ENCODE measurements at regions not wholly inside any gene's neighbourhood (a gene's known extent, or its start where the extent isn't known, plus 50 kb on each side); places are given as distances from the start of the nearest gene placed in this dataset.

DNA sequence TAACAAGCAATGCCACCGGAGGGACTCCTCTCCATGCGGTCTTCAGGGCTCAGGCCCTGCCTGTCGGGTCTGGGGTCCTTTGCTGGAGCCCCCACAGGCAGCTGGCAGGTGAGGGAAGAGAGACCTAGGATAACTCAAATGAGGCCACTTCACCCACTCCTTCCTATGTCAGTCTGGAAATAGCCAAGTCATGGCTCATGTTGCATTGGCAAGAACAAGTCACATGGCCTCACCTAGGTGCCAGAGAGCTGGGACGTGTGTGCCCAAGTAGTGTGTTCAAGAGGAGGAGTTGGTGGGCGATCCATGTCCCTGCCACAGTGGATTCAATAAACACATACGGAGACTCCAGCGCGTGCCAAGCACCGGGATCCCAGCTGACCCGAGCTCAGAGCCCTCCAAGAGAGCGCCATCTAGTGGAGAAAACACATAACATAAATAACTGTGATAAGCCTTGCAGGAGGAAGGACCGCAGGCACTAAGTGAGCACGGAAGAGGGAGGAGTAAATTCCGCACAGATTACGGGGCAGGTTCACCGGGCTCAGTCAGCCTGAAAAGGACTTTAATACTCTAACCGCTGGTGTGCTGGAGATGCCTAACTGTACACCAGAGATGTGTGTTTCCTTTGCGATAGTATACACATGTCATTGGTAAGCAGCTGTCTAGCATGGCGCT, 580.8 kb downstream of the CCDC171 start:
- peak; percentile 72 to 78 for DNase-seq

DNA sequence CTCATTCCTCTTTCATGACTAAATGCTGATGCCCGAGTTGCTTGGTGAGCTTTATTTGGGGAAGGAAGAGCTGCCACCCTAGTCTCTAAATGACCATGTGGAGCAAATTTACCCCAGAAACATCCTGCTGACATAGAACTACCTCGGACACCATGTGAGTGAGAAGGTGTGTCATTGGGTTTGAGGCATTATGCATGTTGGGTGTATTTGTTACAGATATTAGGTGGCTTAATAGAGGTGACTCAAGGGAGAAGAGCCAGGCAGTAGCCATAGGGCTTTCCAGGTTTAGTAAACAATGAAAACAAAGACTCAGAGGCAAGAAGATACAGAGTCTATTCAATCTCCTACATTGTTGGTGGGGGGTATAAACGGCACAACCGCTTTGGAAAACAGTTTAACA, 581.5 kb downstream of the CCDC171 start:
- DNase-seq: no peak

DNA sequence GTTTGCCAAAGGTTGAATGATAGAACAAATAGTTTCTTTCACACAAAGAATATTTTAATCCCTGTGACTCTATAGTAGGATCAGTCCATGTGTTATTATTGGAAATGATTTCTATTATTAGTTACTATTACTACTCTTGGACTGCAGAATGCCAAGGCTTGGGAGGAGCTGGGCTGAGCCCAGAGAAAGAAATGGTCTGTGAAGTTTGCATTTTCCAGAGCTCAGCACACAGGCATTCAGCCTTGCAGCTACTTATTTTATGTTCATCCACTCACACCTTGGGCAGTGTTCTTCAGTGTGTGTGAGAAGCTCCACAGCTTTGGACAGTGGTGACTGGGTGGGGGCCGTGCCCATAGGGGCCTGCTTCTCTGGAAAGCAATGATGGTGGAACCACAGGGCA, 583.1 kb downstream of the CCDC171 start:
- no peak for DNase-seq

DNA sequence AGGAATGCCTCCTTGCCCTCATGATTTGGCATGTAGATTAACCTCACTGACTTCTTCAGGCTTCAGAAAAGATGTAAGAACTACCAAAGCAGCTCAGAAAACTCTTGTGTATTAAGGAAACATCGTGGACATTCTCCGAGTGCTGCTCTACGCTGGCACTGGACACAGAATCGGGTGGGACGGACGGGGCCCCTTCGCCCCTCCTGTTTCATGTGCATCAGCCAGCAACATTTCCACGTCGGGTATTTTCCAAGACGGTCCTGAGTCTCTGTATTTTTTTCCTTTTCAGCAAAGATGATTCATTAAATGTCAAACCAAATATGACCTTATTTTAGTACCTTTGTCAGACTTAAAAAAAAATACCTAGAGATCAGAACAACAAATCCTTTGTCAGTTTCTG, 583.6 kb downstream of the CCDC171 start:
- DNase-seq: no peak

DNA sequence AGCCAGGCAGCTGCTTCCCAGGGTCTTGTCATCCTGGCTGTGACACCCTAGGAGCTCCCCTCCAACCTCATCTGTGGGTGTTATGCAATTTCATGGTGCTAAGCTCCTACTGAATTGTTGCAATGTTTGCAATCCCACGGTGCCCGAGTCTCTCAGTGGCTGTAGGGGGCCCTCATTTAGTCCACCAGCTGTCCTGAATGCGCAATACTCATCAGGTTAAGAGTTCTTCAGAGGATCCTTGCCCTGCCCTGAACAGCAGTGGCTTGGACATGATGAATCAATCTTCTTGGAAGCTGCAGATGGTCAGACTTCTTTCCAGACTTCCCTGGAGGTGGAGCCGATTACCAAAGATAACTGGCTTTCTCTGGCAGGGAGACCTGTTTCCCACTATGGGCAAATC, 584.1 kb downstream of the CCDC171 start:
- no peak for DNase-seq

DNA sequence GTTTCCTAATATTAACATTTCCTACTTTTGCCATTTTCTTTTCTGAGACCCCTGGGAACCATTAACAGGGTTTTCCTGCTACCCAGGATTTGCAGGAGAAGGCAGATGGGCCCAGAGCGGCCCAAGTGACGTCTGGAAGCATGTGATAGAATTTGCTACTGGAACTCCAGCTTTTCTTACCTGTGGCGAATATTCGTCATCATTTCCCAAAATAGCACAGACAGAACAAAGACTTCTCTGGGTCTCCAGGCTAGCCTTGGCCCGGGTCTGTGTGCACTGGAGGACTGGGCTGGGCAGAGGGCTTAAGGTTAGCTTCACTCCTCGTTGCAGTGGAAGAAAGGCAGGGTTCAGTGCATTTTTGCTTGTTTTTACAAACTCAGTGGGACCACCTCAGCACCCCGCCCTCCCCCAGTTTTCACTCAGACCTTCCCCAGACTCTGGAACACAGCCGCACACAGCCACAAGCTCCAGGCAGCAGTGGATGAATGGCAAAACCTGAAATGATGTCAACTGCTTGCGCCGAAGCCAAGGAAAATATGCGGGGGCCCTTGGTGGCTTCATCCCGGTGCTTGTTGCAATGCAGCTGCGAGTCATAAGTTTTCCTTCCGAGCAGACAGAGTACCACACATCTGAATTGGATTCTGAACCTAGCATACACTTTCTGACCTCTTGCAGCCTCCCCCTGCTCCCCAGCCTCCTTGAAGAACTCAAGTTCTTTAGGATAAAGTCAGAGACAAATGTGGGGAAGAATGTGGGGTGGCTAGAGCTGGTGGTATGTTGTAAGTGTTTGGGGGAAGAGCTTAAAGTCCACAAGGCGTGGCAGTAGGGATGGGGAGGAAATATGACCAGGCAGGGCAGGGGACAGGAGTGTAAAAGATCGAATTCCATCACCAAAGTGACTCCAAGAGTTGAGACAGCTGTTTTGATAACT, 586.0 kb downstream of the CCDC171 start:
- no peak for DNase-seq

DNA sequence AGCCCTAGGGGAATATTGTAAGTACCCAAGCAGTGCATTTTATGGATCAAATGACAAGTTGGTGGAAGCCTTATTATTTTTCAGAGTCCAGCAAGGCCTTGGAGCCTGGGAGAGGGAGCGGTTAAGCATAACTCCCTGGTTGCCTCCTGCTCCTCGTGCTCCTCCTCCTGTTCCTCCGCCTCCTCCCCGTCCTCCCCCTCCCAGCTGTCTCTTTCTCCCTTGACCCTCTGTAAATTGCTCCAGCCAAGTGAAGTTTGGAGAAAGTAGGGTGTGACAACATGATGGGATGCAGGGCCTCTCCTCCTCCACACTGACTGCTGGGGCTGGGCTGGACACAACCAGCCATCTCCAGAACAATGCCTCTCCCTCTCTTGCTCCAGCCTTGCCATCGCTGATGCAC, 586.9 kb downstream of the CCDC171 start:
- DNase-seq: no peak

DNA sequence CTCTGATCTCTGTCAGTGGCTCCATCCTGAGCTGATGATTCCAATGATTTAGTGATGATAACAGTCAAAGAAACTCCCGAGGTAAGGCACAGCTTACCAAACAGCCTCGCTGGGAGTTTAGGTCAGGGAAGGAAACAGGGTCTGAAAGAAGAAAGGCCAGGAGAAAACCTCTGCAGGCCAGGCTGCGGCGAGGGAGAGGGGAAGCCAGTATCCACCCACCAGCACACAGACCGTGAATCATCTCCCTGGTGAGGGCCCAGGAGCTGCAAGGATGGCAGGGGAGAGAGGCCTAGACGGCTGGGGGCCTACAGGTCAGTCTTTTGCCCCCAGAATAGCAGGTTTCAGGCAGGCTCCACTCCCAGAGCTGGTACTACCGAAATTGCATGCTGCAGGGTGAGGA, 590.5 kb downstream of the CCDC171 start:
- DNase-seq: no peak

DNA sequence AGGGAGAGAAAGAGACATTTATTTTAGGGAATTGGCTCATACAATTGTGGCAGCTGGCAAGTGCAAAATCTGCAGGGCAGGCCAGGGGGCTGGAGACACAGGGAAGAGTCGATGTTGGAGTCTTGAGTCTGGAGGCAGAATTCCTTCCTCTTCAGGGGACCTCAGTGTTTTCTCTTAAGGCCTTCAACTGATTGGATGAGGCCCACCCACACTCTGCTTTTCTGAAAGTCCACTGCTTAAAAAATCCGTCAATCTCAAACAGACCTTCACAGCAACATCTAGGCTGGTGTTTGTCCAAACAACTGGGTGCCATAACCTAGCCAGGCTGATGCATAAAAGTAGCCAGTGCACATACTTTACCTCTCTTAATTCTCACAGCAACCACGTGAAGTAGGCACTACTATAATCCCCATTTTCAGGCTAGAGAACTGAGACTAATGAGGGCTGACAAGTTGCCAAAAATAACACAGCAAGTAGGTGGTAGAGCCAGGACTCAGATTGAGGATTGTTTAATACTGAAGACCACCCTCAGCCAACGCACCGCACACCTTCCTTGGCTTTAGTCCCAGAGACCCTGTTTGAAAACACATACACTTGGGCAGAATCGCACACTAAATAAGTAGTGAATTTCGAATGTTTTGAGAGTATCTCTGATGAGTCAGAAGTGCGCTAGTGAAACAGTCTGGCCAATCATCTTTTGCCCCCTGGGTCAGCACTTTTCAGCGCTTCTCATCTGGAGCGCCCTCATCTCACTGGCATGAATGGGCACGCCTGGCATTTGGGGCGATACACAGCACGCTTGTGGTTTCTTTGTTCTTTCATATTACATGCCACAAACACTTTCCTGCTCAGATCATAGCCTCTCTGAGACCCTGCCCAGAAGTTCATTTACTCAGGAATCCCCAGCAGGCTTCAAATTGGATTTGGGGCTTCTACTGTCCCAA, 591.4 kb downstream of the CCDC171 start:
- no peak for DNase-seq

DNA sequence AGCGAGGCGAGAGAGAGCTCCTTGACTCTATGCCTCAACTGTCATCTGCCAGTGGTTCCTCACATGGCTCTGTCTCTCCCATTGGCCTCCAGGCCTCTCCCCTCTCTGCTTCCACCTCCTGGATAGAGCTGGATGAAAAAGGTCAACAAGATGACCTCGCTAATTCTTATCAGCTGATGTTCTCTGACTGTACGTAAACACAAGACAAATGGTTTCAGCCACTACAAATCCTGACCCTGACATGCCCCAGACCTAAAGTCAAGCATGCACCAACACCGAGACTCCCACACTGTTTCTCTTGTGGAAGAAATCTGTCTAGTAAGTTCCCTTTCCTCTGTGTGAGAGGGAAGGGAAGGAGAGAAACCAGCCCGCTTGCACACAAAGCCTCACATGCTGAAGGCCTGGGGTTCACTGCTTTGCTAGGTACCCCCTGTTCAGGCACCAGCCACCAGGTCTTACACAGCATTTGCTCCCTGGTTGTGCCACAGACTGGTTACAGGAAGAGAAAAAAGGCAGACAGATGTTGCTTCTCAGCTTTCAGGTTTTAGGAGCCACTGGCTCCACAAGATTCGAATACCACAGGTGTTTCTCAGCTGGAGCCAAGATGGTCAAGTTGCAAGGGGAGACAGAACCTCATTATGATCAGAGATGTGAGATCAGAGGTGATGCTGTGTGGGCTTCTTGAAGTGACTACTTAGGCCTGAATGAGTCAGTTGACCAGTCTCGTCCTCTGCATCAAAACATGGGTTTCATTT, 592.5 kb downstream of the CCDC171 start:
- no peak for DNase-seq

DNA sequence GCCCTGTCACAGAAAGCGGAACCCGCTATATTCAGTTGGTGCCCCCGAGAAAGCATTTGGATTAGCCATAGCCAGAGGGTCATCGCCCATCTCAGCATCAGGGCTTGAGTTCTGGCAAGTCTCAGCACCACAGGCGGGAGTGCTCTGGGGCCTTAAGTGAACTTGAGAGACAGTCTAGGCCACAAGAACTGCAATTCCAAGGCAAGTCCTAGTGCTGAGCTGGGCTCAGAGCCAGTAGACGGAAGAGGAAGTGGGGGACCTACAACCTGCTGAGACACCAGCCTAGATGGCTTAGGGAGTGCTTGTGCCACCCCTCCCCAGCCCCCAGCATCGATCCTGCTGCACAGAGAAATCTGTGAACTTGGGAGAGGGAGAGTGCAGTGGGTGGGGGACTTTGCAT, 594.9 kb downstream of the CCDC171 start:
- no peak for DNase-seq

DNA sequence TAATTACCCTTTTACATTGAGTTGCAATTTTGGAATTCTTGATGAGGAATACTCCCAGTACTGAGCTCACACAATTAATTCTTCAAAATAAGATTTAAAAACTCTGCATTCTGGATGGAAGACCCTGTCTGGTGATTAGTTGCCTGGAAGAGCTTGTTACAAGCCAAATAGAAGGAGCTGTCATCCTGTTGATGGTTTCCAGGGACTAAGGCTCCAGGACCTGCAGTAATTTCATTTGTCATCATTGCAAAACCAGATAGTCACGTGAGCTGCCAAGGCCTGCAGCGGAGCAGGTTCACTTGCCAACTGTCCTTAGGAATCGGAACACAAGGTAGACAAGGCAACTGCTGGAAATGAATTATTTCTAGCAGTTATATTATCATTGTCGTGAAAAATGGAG, 597.7 kb downstream of the CCDC171 start:
- DNase-seq: no peak

DNA sequence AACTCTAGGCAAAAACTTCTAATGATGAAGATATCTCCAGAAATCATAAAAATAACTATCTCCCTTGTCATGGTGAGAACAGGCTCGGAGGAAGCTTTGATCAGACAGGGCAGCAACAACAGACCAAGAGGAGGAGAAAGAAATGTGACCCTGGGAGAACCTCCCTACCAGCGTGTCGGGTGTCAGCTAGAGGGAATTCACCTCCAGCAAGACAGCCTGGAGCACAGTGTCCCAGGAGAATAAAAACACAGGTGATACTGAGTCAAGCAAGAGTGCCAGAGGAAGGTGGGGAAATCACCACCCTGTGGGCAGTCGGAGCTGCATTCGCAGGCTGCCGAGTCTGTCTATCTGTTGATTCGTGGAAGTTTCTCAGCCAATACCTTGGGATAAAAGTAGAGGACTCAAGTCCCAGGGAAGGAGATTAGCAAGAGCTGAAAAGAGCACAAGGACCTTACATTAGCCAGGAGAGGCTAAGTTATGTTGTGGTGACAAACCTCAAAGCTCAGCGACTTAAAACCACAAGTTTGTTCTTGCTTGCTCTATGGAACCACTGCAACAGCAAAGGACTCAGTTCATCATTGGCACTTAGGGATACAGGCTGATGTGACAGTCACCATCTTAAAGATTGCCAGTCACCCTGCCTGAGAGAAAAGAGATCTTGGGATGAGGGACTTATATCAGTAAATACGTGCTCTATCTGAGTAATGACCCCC, 598.3 kb downstream of the CCDC171 start:
- DNase-seq: no peak

DNA sequence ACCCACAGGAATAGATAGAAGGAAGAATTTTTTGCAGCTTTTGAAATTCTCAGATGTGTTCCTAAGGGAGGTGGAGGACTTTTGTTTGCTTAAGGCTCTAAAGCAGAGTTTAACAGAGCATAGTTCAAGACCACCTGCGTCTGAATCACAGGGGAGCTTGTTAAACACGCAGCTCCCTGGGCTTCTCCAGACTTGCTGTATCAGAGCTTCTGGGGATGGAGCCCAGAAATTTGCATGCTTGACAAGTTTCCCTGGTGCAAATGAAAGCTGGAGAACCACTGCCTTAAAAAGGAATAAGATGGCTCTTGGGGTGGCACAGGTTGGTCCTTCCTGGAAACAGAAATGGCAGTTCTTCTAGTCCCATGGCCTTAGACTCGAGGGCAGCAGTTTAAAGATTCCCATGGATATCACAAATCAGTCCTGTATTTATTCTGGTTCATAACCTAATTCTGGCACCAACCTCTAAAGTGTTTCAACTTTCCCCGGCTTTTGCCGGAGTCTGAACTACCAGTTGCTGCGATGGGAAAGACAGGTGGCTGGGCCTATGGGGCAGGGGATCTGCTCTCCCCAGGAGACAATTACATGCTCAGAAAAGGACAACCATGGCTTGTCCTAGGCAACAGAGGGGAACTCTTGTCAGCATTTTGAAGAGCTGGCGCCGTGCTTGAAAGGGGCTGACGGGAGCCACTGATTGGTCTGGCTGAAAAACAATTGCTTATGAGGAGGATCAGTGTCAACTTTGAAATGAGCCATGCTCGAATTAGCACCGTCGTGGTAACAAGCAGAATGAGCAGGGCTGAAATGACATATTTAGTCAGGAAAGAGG, 599.6 kb downstream of the CCDC171 start:
- DNase-seq: no peak

DNA sequence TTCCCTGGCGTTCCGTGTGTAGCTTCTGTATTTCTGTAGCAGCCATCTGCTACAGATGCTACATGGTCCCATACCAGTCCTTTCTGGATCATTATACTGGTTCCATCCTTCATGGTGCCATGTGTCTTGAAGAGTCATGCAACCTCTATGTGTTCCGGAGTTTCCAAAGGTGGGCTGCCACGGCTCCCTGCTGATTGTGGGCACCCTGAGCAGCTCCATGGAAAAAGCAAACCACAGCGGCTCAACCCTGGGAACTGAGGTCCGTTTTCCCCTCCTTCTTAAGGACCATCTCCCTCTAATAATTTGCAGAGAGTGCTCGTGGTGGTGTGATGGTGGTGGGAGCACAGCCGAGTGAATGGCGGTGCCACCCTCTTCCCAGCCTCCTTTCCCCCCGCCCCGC, 600.4 kb downstream of the CCDC171 start:
- DNase-seq: no peak

DNA sequence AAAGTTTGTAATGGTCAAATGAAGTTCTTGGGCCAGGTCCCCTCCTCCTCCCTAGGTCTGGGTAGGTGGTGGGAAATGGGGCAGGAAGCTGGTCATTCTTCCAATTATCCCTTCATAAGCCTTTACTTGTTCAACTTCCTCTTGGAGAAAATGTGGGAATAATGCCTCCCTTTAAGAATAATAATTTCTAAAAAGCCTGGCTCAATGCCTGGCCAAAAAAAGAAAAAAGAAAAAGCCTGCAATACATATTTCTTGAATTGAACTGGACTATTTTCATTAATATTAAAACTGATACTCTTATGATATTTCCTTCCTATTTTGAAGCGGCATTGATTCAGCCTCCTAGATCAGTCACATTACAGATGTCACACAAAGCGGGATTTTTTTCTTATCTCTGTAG, 600.9 kb downstream of the CCDC171 start:
- DNase-seq: no peak

DNA sequence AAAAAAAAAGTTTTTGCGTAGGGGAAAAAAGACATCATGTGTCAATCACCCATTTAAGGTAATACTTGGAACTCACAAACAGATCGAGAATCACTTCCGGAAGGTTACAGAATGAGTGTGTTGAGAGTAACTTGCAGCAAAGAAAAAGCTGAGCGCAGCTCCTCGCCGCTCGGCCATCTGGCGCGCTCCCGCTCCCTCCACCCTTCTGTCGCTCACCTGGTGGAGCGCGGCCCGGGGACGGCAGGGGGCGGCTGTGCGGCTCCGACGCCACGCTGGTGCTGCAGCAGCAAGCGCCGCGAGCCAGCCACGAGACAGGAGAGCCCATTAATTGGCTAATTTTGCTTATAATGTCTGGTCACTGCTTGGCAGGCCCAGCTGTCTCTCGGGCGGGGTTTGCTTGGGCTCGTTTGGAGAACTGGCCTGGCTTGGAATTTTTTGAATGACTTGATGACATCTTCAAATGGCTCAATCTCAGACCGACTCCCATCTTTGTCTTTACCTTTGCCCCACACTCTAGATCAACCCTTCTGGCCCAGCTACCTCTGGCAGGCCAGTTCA, 601.8 kb downstream of the CCDC171 start:
- DNase-seq: peak; percentile 22 to 41

DNA sequence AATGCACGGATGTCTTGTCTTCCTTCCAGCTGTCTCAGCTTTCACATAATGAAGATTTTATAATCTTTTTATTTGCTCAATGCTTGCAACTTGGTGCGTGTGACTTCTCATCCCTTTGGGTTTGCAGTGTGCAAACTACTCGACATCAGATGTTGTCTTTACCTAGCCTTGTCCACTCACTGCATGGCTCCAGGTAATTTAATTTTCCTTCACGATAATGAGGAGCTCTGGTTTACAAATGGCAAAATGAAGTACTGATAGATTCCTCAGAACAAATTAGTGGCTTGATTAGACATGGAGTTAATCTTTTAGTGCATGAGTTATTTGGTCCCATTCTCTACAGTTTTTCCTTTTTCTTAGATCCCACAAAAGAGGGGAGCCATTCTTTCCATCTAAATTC, 603.0 kb downstream of the CCDC171 start:
- no peak for DNase-seq

DNA sequence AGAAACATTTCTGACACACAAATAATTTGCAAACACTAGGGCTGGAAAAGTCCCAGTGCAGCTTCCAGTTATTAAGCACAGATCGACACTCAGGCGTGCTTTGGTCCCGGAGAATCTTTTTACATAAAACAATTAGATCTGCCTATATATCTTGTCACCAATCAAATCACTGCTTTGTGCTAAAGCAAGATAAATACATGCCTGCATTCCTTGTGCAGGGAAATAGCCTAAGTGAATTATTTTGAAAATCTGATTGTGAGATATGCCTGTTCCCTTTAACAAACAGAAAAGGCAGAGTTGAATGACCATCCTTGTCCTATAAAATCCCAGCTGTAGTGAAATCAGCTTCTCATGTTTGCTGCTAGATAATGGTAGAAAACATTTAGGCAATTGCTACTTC, 604.4 kb downstream of the CCDC171 start:
- no peak for DNase-seq

DNA sequence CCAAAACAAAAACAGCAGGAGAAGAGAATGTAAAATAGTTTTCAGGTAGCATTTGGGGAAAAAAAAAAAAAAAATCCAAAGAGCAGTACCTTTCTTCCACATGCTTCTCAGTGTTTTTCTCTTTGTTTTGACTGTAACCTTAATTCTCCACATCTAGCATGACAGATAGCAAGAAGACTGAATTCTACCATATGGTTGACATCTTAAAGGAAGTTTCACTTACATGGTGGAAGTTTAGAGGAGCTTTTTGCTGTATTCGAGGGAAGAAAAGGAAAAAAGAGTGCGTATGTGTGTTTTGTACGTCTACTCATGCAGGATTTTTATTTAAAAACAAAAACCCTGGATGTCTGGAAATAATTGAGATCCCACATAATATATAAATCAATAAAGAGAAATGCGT, 604.8 kb downstream of the CCDC171 start:
- DNase-seq: no peak

DNA sequence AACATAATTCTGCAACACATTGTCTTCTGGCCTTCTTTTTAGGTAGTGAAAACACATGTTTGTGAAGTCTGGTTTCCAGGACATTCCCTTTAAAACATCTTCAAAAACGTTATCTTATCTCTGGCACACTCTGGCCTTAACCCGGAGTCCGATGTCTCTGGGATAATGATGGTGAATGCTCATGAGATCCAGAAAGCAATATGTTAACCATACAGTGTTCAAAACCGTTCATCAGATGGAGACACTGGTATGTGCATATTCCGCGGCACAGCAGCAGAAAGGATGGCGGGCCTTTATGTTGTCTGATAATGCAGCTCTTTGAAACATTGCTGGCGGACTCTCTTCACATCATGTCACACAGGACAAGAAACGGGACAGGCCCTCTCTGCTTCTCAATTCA, 605.2 kb downstream of the CCDC171 start:
- DNase-seq: no peak
